ENCODE measurements at regions not wholly inside any gene's neighbourhood (a gene's known extent, or its start where the extent isn't known, plus 50 kb on each side); places are given as distances from the start of the nearest gene placed in this dataset.

DNA sequence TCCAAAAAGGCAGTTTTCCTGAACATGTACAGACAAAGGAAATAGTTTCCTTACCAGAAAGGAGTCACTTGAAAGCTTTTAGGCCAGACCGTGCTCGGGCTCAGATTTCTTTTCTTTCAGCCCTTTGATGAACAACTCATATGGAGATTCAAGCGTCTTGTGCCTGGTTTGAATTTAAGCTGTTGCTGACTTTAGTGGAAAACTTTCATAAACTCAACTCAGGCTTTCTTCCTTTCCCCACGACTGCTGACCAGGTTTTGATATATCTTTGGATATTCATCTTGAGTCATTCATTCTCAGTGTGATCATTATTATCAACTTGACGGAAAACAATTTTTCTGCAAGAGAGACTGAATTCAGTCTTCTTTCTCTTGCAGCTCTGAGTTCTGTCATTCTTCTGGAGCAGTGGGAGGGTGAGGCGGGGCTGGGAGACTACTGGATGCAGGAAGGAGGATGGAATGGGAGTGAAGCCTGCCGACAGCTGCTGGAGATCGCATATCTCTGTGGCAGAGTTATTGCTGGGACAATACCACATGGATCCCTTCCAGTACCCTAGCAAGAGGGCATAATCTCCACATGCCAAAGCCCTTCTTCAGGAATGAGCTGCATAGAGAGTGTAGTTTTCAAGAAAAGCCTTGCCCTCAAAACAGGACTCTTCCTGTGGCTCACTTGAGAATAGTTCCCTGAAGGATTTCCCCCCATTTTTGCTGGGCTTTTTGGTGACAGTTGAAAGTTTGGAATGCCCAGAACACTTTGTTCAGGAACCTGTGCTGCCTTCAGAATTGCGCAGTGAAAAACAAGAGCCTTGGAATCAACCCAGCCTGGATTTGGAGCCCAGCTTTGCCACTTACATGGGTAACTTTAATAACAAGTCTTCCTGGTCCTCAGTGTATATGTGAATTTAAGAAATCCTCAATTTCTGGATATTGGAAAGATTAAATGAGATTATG lies 364.4 kb downstream of the ZNF521 start:
- TF ChIP-seq, protein P1, sequence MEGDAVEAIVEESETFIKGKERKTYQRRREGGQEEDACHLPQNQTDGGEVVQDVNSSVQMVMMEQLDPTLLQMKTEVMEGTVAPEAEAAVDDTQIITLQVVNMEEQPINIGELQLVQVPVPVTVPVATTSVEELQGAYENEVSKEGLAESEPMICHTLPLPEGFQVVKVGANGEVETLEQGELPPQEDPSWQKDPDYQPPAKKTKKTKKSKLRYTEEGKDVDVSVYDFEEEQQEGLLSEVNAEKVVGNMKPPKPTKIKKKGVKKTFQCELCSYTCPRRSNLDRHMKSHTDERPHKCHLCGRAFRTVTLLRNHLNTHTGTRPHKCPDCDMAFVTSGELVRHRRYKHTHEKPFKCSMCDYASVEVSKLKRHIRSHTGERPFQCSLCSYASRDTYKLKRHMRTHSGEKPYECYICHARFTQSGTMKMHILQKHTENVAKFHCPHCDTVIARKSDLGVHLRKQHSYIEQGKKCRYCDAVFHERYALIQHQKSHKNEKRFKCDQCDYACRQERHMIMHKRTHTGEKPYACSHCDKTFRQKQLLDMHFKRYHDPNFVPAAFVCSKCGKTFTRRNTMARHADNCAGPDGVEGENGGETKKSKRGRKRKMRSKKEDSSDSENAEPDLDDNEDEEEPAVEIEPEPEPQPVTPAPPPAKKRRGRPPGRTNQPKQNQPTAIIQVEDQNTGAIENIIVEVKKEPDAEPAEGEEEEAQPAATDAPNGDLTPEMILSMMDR (IDR thresholded peaks at IDR 0.05), result no peak
- peak; percentile 13 for ATAC-seq (ENCODE audit: low FRiP score)

DNA sequence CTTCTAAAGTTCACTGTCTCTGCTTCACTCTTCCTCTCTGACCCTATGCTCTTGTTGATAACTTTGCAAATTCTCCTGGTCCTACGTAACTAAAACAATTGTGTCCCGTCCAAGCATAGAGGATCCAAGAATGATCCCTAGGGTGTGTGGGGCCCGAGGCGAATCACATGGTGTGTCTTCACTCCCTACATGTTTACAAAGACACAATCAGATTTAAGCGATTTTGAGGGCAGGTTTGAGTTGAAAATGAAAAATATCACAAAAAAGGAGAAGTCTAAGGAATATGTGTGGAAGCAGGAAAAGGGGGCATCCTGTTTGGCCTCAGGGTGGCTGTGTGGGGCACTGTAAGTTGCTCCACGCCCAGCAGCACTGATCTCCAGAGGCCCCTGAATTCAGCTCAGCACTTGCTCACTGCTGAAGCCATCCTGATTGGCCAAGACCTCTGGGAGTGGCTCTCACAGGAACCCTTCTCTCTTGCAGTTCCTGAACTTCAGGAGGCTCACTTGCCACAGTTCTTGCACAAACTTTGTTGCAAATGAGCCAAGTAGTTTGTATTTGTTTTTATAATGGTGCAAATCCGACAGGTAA lies 363.6 kb downstream of the ZNF521 start:
- DNase-seq (ENCODE audit: low spot score), result no peak
- TF ChIP-seq, protein P1 (IDR thresholded peaks at IDR 0.05), result no peak
- no peak for ATAC-seq (ENCODE audit: low FRiP score)

More for the DNA sequence above, 364.4 kb downstream of the ZNF521 start:
- DNase-seq (ENCODE audit: low spot score), result no peak

DNA sequence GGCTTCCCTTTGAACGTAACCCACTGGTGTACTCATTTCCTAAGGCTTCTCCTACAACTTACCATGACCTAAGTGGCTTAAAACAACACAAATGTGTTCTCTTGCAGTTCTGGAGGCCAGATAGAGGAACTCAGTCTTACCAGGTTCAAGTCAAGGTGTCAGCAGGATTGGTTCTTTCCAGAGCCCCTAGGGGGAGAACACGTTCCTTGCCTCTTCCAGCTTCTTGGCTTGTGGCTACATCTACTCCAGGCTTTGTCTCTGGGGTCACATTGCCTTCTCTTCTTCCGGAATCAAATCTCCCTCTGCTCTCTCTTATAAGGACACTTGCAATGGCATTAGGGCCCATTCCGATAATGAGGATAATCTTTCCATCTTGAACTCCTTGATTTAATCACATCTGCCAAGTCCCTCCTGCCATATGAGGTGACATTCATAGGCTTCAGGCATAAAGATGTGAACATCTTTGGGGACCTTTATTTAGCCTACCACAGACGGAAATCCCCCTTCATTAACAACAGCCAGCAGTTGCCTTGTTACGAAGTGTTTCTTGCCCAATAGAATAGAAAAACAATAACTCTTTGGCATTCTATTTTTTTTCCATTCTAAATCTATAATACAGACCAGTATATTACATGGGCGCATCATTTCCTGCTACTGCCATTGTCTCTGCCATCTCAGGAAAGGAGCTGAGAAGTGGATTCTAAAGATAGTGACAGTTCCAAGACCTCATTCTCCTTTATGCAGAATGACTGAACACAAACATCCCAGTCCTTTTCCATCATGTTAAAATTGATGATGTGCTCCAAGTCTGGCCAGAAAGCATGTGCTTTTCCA lies 362.0 kb downstream of the ZNF521 start:
- ATAC-seq (ENCODE audit: low FRiP score) (no peak), DNase-seq (ENCODE audit: low spot score) (no peak)
- TF ChIP-seq, protein P1 (IDR thresholded peaks at IDR 0.05), result no peak

DNA sequence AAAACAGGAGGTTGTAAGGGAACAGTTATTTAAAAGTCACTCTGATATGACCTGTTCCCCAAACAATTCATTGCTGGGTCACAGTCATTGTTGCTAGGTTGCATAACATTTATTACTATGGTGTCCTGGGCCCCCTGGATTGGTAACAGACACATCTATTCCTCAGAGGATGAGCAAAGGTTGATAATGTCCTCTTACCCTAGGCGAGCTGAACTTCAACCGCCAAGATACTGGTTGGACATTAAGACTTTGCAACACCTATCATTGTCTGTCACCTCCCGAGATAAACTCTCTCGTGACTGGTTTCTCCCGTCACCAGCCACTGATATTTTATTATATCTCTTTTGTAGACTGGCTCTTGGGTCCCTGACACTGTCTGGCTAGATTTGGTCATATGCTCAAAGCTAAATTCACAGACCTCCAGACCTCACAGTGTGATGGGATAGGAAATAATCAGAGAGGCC lies 361.3 kb downstream of the ZNF521 start:
- ATAC-seq (ENCODE audit: low FRiP score) (no peak), DNase-seq (ENCODE audit: low spot score) (no peak)
- TF ChIP-seq, protein P1 (IDR thresholded peaks at IDR 0.05), result no peak

DNA sequence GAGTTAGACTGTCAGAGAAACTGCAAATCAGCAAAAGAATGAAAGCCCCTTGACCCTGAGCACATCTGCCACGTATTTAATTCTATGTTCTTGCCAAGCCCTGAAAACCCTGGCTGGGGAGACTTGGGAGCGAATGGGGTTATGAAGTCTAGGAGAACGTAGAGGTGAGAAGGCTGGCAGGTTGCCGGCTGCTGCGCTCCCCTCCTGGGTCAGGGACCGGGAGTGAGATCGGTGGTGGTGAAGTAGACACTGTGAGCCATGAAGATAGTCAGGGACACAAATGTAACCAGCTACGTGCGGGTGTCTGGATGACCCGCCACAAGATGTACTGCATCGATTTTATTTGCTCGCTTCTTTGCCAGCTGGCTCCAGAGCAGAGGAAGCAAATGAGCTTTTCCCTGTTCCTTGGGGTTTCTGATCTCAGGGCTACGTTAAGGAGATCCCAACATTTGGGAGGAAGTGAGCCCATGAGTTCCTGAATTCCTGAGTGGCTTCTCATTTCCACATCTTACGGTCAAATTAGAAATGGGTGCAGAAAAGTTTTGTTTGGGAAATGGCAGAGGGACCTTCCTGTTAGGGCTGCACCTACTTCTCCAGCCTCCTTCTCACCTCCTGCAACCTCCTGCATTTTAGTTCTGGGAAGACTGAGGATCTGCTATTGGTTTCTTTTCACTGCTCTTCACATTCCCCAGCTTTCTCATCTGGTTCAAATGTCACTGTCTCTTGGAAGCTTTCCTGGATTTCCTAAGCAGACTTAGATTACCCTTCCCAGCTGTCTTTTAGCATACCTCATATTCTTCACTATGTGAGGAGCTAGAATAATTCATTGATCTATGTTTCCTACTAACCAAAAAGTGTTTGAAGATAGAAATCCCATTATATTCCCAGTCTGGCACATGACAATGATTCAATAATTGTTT lies 360.6 kb downstream of the ZNF521 start:
- DNase-seq (ENCODE audit: low spot score) (no peak), ATAC-seq (ENCODE audit: low FRiP score) (peak; percentile 31)
- TF ChIP-seq, protein P1 (IDR thresholded peaks at IDR 0.05), result no peak

DNA sequence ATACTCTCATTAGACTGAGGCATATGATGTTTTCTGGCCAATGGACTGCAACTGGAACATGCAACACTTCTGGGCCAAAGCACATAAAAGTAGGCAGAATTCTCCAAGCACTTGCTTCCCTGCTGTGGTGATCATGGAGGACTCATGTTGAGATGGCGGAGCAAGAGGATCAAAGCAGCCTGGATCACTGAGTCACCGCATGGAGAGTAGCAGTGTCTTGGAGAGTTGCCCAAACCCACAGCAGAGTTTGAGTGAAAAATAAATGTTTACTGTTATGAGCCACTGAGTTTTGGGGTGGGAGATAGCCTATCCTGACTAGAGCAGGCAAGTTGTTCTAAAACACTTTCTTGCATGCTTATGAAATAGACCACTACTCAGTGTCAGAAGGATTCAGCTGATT lies 359.5 kb downstream of the ZNF521 start:
- DNase-seq (ENCODE audit: low spot score) (no peak), ATAC-seq (ENCODE audit: low FRiP score) (no peak)
- TF ChIP-seq, protein P1 (IDR thresholded peaks at IDR 0.05), result no peak
